MM.1S (cell line): ENCODE measurements at regions not wholly inside any gene's neighbourhood (a gene's known extent, or its start where the extent isn't known, plus 50 kb on each side); places are given as distances from the start of the nearest gene placed in this dataset.

Experiments
- DNase-seq: peaks from one replicate; pipeline ENCODE4 v3.0.0-alpha.2; 2015
- H2AFZ ChIP-seq: fragments of 300-600 bp; sonication (generic); 2 replicates; pipeline ENCODE4 v1.6.0; 2016; ENCODE audit warnings: antibody characterized with exemption, low read length
- H3F3A ChIP-seq: fragments of 300-600 bp; sonication (generic); 2 replicates; pipeline ENCODE4 v1.6.1; 2016; ENCODE audit warnings: mild to moderate bottlenecking, antibody characterized with exemption, low read length, moderate library complexity, mixed read lengths; ENCODE audit not compliant: insufficient read depth
- H3K27ac ChIP-seq: fragments of 300-600 bp; sonication (generic); 2 replicates; pipeline ENCODE4 v1.5.1; 2016; ENCODE audit warnings: mild to moderate bottlenecking, low read length
- H3K27me3 ChIP-seq: fragments of 300-600 bp; sonication (generic); replicated peaks from 2 replicates; pipeline ENCODE4 v1.6.0; 2016; ENCODE audit warnings: low read length; ENCODE audit not compliant: insufficient read depth
- H3K36me3 ChIP-seq: fragments of 300-600 bp; sonication (generic); replicated peaks from 2 replicates; pipeline ENCODE4 v1.6.1; 2016; ENCODE audit warnings: mild to moderate bottlenecking, low read length, mixed read lengths; ENCODE audit not compliant: insufficient read depth
- H3K4me1 ChIP-seq: fragments of 300-600 bp; sonication (generic); 2 replicates; pipeline ENCODE4 v1.6.1; 2016; ENCODE audit warnings: low read length, mixed read lengths
- H3K4me2 ChIP-seq: fragments of 300-600 bp; sonication (generic); 2 replicates; pipeline ENCODE4 v1.6.0; 2016; ENCODE audit warnings: low read depth, low read length
- H3K4me3 ChIP-seq: fragments of 300-600 bp; sonication (generic); 2 replicates; pipeline ENCODE4 v1.5.1; 2016; ENCODE audit warnings: low read length, mixed read lengths
- H3K79me2 ChIP-seq: fragments of 300-600 bp; sonication (generic); 2 replicates; pipeline ENCODE4 v1.6.1; 2016; ENCODE audit warnings: mixed run types, low read length, mixed read lengths
- H3K9ac ChIP-seq: fragments of 300-600 bp; sonication (generic); 2 replicates; pipeline ENCODE4 v1.6.1; 2016; ENCODE audit warnings: low read length, mixed read lengths
- H3K9me2 ChIP-seq: fragments of 300-600 bp; sonication (generic); replicated peaks from 2 replicates; pipeline ENCODE4 v1.6.1; 2016; ENCODE audit warnings: mild to moderate bottlenecking, low read length, mixed read lengths; ENCODE audit not compliant: insufficient read depth
- H3K9me3 ChIP-seq: fragments of 300-600 bp; sonication (generic); replicated peaks from 2 replicates; pipeline ENCODE4 v1.6.1; 2016; ENCODE audit warnings: mild to moderate bottlenecking, low read length, mixed read lengths; ENCODE audit not compliant: insufficient read depth
- H4K20me1 ChIP-seq: fragments of 300-600 bp; sonication (generic); 2 replicates; pipeline ENCODE4 v1.6.1; 2016; ENCODE audit warnings: mild to moderate bottlenecking, low read length, moderate library complexity, mixed read lengths; ENCODE audit not compliant: insufficient read depth
- EZH2 ChIP-seq: fragments of 300-600 bp; sonication (generic); optimal IDR thresholded peaks from 2 replicates; pipeline ENCODE3; 2017; ENCODE audit warnings: low read depth, mild to moderate bottlenecking, antibody characterized with exemption, low read length, mixed read lengths
- EZH2phosphoT487 ChIP-seq: fragments of 300-600 bp; sonication (generic); IDR thresholded peaks from 2 replicates; pipeline ENCODE4 v1.6.1; 2018; ENCODE audit warnings: antibody characterized with exemption, low read length
- TF ChIP-seq, protein P1 (sequence below): fragments of 300-600 bp; sonication (generic); IDR thresholded peaks from 2 replicates; pipeline ENCODE4 v1.5.1; 2016; ENCODE audit warnings: antibody characterized with exemption, low read length, mixed read lengths

DNA sequence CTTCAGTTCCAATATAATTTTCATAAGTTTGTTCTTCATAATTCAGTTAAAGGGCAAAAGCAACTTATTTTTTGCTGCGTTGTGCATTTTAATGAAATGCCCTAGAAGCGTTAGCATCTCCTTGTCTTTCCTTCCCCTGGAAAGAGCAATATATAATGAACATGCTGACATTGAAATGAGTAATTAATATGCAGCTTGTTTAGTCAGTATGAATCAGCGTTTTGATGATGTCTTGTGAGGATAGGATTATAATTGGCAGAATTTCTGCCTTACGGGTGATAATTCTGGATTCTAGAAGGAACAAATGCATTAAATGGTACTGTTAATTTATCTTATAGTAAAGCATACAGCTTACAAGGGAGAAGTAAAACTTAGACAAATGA, 152.3 kb upstream of the MMADHC start:
- no peaks in the 10 kb centered on the region for H3K9me3 ChIP-seq
- H3K4me2 ChIP-seq = no peak overlapping the region
- H3F3A ChIP-seq = no peaks in the 10 kb centered on the region
- no peaks in the 10 kb centered on the region for H3K4me1 ChIP-seq
- H4K20me1 ChIP-seq = no peaks in the 10 kb centered on the region
- H3K9ac ChIP-seq = no peak overlapping the region
- no peaks in the 10 kb centered on the region for H3K79me2 ChIP-seq
- TF ChIP-seq EZH2phosphoT487 (no peak), EZH2 (no peak)
- TF ChIP-seq, protein P1, sequence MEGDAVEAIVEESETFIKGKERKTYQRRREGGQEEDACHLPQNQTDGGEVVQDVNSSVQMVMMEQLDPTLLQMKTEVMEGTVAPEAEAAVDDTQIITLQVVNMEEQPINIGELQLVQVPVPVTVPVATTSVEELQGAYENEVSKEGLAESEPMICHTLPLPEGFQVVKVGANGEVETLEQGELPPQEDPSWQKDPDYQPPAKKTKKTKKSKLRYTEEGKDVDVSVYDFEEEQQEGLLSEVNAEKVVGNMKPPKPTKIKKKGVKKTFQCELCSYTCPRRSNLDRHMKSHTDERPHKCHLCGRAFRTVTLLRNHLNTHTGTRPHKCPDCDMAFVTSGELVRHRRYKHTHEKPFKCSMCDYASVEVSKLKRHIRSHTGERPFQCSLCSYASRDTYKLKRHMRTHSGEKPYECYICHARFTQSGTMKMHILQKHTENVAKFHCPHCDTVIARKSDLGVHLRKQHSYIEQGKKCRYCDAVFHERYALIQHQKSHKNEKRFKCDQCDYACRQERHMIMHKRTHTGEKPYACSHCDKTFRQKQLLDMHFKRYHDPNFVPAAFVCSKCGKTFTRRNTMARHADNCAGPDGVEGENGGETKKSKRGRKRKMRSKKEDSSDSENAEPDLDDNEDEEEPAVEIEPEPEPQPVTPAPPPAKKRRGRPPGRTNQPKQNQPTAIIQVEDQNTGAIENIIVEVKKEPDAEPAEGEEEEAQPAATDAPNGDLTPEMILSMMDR = no peak
- no peaks in the 10 kb centered on the region for H3K9me2 ChIP-seq
- no peak overlapping the region for H3K4me3 ChIP-seq
- H2AFZ ChIP-seq = no peak overlapping the region
- DNase-seq = no peak
- H3K27me3 ChIP-seq = no peaks in the 10 kb centered on the region
- H3K27ac ChIP-seq = no peak overlapping the region
- H3K36me3 ChIP-seq = no peaks in the 10 kb centered on the region

DNA sequence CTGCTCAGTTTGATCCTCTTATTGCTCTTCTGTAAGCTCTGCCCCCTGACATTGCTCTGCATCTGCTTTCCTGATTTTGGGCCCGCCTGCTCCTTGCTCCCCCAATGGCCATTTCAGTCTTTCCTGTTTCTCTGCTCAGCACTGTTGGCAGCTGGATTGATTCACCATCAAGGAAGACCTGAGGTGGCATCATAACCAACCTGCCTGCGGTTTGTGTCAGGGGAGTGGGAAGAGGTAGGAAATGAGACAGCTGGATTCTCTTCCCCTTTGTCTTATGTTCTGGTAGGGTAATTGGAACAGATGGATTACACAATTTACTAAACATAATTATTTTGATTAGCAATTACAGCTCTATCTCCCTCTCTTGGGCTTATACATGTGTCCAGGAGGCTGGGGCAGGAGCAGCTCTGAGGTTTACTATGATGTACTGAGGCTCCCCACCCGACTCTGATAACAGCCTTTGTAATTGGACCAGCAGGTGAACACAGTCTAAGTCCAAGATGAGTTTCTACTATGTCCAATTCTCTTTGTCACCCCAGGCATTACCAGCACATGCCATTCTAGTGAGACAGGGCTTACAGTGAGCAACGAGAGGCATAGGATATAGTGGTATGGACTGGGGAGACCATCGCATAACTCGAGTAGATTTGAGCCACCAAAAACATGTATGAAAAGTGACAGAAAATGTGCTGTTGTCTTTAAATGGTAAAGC, 151.8 kb upstream of the MMADHC start:
- Histone ChIP-seq H3K27me3 (no peaks in the 10 kb centered on the region), H2AFZ (no peak overlapping the region), H3K9me2 (no peaks in the 10 kb centered on the region), H3K4me1 (no peaks in the 10 kb centered on the region), H4K20me1 (no peaks in the 10 kb centered on the region), H3K4me3 (no peak overlapping the region), H3K4me2 (no peak overlapping the region), H3K36me3 (no peaks in the 10 kb centered on the region), H3K9ac (no peak overlapping the region), H3K27ac (no peak overlapping the region), H3F3A (no peaks in the 10 kb centered on the region), H3K9me3 (no peaks in the 10 kb centered on the region), H3K79me2 (no peaks in the 10 kb centered on the region)
- TF ChIP-seq EZH2 (no peak), EZH2phosphoT487 (no peak)
- TF ChIP-seq, protein P1 = no peak
- no peak for DNase-seq

DNA sequence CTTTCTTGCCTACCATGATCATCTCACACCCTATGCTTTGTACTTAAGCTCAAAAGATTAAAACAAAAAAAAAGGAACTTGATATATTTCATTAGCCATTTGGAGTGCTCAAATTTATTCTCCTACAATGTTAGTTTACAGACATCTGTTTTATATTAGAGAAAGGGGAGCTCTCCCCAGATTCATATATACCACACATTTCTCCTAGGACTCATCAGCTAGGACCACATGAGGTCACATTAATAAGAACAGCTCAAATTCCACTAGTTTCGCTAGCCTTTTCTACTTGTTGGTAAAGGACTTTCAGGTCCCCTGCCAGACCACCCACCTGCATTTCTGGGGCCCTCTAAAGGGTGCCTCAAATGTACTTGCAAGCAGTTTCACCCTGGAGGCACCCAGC, 151.2 kb upstream of the MMADHC start:
- TF ChIP-seq EZH2phosphoT487 (no peak), EZH2 (no peak)
- TF ChIP-seq, protein P1 = no peak
- H3K27ac ChIP-seq = no peak overlapping the region
- H3K9me2 ChIP-seq = no peaks in the 10 kb centered on the region
- no peak for DNase-seq
- H4K20me1 ChIP-seq = no peaks in the 10 kb centered on the region
- no peaks in the 10 kb centered on the region for H3K9me3 ChIP-seq
- no peaks in the 10 kb centered on the region for H3K79me2 ChIP-seq
- no peaks in the 10 kb centered on the region for H3F3A ChIP-seq
- no peak overlapping the region for H3K9ac ChIP-seq
- no peaks in the 10 kb centered on the region for H3K36me3 ChIP-seq
- H3K27me3 ChIP-seq = no peaks in the 10 kb centered on the region
- H3K4me3 ChIP-seq = no peak overlapping the region
- no peak overlapping the region for H3K4me2 ChIP-seq
- no peaks in the 10 kb centered on the region for H3K4me1 ChIP-seq
- no peak overlapping the region for H2AFZ ChIP-seq
